Cardiac septum (tissue), 1 donor: ENCODE measurements at regions not wholly inside any gene's neighbourhood (a gene's known extent, or its start where the extent isn't known, plus 50 kb on each side); places are given as distances from the start of the nearest gene placed in this dataset.

Experiments
- DNase-seq: peaks from one replicate; pipeline ENCODE4 v3.0.0-alpha.2; 2020; ENCODE audit warnings: low spot score
- intact Hi-C: fragments of 100-400 bp; cut with DNase I; formaldehyde crosslinking; loops from one replicate; pipeline ENCODE4 v1.14.0; 2022
- donor health status: DM: no; HTN: no; CAD: no.

- intact Hi-C loops: no loop called here
- no peak for DNase-seq
Measured at GRCh38 chr7:130972201-130972600, 238.2 kb upstream of the KLF14 start.

GRCh38 chr7:130973637-130974036 is 239.6 kb upstream of the KLF14 start:
- intact Hi-C loops: no loop called here
- no peak for DNase-seq

GRCh38 chr7:130974169-130974568 is 240.2 kb upstream of the KLF14 start:
- DNase-seq: no peak
- intact Hi-C loops: no loop called here

GRCh38 chr7:130974794-130975193 is 240.8 kb upstream of the KLF14 start:
- intact Hi-C loops: no loop called here
- DNase-seq: no peak

GRCh38 chr7:130975731-130976130 is 241.7 kb upstream of the KLF14 start:
- DNase-seq: no peak
- intact Hi-C loops: no loop called here

- no peak for DNase-seq
- intact Hi-C loops: loop anchor here (5.0 kb wide), 1 partner anchor 60 kb away; no protein-coding TSS in a partner anchor
Measured at GRCh38 chr7:130982160-130982638, 248.2 kb upstream of the KLF14 start.

GRCh38 chr7:130982651-130983050 is 248.6 kb upstream of the KLF14 start:
- intact Hi-C loops: loop anchor here (5.0 kb wide), 1 partner anchor 60 kb away; no protein-coding TSS in a partner anchor
- DNase-seq: no peak

GRCh38 chr7:130985361-130985760 is 251.4 kb upstream of the KLF14 start:
- no peak for DNase-seq
- intact Hi-C loops: no loop called here

- DNase-seq: no peak
- intact Hi-C loops: no loop called here
Measured at GRCh38 chr7:130986261-130986690, 252.3 kb upstream of the KLF14 start.

- intact Hi-C loops: no loop called here
Measured at GRCh38 chr7:130987092-130987491, 253.1 kb upstream of the KLF14 start.

GRCh38 chr7:130988443-130988842 is 254.4 kb upstream of the KLF14 start:
- intact Hi-C loops: no loop called here
- DNase-seq: no peak

More at GRCh38 chr7:130987092-130987491, 253.1 kb upstream of the KLF14 start:
- DNase-seq: no peak

- intact Hi-C loops: no loop called here
- no peak for DNase-seq
Measured at GRCh38 chr7:130989101-130989795, 255.2 kb upstream of the KLF14 start.

GRCh38 chr7:130990178-130990832 is 256.3 kb upstream of the KLF14 start:
- intact Hi-C loops: no loop called here
- no peak for DNase-seq

- DNase-seq: no peak
- intact Hi-C loops: no loop called here
Measured at GRCh38 chr7:130993671-130994365, 259.8 kb upstream of the KLF14 start.

GRCh38 chr7:130994378-130995115 is 260.5 kb upstream of the KLF14 start:
- intact Hi-C loops: loop anchor here (5.0 kb wide), 1 partner anchor 48 kb away; no protein-coding TSS in a partner anchor
- DNase-seq: no peak

- intact Hi-C loops: loop anchor here (5.0 kb wide), 1 partner anchor 47 kb away; no protein-coding TSS in a partner anchor
Measured at GRCh38 chr7:130995252-130996081, 261.5 kb upstream of the KLF14 start.

GRCh38 chr7:130996205-130996832 is 262.3 kb upstream of the KLF14 start:
- DNase-seq: no peak

More at GRCh38 chr7:130995252-130996081, 261.5 kb upstream of the KLF14 start:
- DNase-seq: no peak

GRCh38 chr7:130996833-130997231 is 262.8 kb upstream of the KLF14 start:
- intact Hi-C loops: loop anchor here (5.0 kb wide), 1 partner anchor 45 kb away; no protein-coding TSS in a partner anchor
- DNase-seq: no peak

More at GRCh38 chr7:130996205-130996832, 262.3 kb upstream of the KLF14 start:
- intact Hi-C loops: loop anchor here (5.0 kb wide), 1 partner anchor 46 kb away; no protein-coding TSS in a partner anchor
